Aorta (tissue), 5 donors: ENCODE measurements at regions not wholly inside any gene's neighbourhood (a gene's known extent, or its start where the extent isn't known, plus 50 kb on each side); places are given as distances from the start of the nearest gene placed in this dataset.
"Not testable (repeated sequence)": the region's sequence is repeated elsewhere in the genome, so short reads cannot be mapped to it uniquely, and the experiment has no call there.

Experiments used
- ATAC-seq: fragments of 200-7000 bp; cut with Tn5 transposase; one replicate; pipeline ENCODE4 v1.9.1; 2022; ENCODE audit warnings: moderate library complexity; ENCODE audit not compliant: low FRiP score
- DNase-seq, 2 donors: peaks; one replicate each; pipeline ENCODE4 v3.0.0-alpha.2; 2020
- H3K27ac ChIP-seq, 2 donors: one replicate each; pipeline ENCODE4 v1.5.1; 2013; ENCODE audit warnings: low read length in 2 of 2, mild to moderate bottlenecking in 2 of 2, moderate library complexity in 2 of 2, control low read depth in 1 of 2, inconsistent platforms in 1 of 2, low read depth in 1 of 2
- H3K27me3 ChIP-seq, 2 donors: one replicate each; pipeline ENCODE4 v1.6.1; 2013; ENCODE audit warnings: control low read depth in 1 of 2, low read length in 1 of 2, mild to moderate bottlenecking in 1 of 2, moderate library complexity in 1 of 2; ENCODE audit not compliant: insufficient read depth in 2 of 2, control insufficient read depth in 1 of 2
- H3K36me3 ChIP-seq, 2 donors: one replicate each; pipeline ENCODE4 v1.6.1; 2013; ENCODE audit warnings: control low read depth in 1 of 2, low read length in 1 of 2, mild to moderate bottlenecking in 1 of 2; ENCODE audit not compliant: insufficient read depth in 2 of 2, control insufficient read depth in 1 of 2
- H3K4me1 ChIP-seq, 2 donors: one replicate each; pipeline ENCODE4 v1.6.1; 2013; ENCODE audit warnings: low read length in 2 of 2, control low read depth in 1 of 2, mild to moderate bottlenecking in 1 of 2, moderate library complexity in 1 of 2; ENCODE audit not compliant: insufficient read depth in 2 of 2, control insufficient read depth in 1 of 2
- H3K4me3 ChIP-seq, 2 donors: one replicate each; pipeline ENCODE4 v1.5.1; 2013; ENCODE audit warnings: low read length in 2 of 2, control low read depth in 1 of 2, mild to moderate bottlenecking in 1 of 2
- H3K9me3 ChIP-seq: one replicate; pipeline ENCODE4 v1.6.1; 2013; ENCODE audit warnings: mild to moderate bottlenecking, low read length; ENCODE audit not compliant: control insufficient read depth
- WGBS, 2 donors: extraction: QIAGEN DNeasy Blood & Tissue Kit; methylation state at CpG; one replicate each; pipeline ENCODE4 v1.1.7; 2013; 5-methylcytosine and 5-hydroxymethylcytosine counted together
- intact Hi-C, 2 donors: fragments of 100-400 bp; cut with DNase I; formaldehyde crosslinking; loops; one replicate each; pipeline versions ENCODE4 v1.14.2 to v1.15.0; 2022
- donor health status: healthy with polysubstance abuse.
- donor health status: Bipolar disorder and iron deficiency.
- donor health status: DM: no; HTN: no; CAD: no.
- donor health status: DM: no; HTN: no; CAD: no.
- donor health status: DM: yes; HTN: yes; CAD: no.

DNA sequence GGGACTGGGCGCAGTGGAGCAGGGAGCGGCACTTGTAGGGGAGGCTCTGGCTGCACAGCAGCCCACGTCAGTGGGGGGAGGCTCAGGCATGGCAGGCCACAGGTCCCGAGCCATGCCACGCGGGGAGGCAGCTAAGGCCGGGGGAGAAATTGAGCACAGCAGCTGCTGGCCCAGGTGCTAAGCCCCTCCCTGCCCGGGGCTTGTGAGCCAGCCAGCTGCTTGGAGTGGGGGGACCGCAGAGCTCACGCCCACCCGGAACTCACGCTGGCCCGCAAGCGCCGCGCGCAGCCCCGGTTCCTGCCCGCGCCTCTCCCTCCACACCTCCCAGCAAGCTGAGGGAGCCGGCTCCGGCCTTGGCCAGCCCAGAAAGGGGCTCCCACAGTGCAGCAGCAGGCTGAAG, 193.5 kb upstream of the DNAJC19 start:
- H3K4me3 ChIP-seq, H3K27me3 ChIP-seq, ATAC-seq, DNase-seq, H3K36me3 ChIP-seq, intact Hi-C loops, H3K9me3 ChIP-seq, H3K27ac ChIP-seq, H3K4me1 ChIP-seq: not testable (repeated sequence)
- WGBS, 2 donors, result 94 to 97% methylated on average over 11 to 22 of the region's 22 CpGs

DNA sequence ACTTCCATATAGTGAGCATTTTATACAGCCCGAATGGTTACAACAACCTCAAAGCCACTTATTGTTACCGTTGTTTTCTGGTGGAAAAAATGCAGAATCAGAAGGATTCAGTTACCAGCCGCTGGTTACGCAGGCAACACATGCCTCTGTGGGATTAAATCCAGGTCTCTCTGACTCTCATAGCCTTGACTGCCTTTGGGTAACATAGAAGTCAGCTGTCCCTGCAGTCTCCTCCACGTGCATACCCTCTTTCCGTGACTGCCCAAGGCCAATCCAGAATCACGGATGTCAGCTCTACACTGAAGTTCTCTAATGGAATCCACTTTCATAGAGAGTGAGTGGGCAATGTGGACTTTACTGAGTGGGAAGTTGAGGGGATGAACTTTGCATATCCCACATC, 189.5 kb upstream of the DNAJC19 start:
- Histone ChIP-seq H3K9me3 (no peaks in the 10 kb centered on the region), H3K27me3 (no peaks in the 10 kb centered on the region), H3K27ac (no peak overlapping the region), H3K36me3 (no peaks in the 10 kb centered on the region), H3K4me1 (no peaks in the 10 kb centered on the region), H3K4me3 (no peak overlapping the region)
- 73% methylated on average over 7 of the region's 7 CpGs for WGBS, 2 donors
- ATAC-seq, result no peak
- no peak for DNase-seq
- intact Hi-C loops, result no loop called here

DNA sequence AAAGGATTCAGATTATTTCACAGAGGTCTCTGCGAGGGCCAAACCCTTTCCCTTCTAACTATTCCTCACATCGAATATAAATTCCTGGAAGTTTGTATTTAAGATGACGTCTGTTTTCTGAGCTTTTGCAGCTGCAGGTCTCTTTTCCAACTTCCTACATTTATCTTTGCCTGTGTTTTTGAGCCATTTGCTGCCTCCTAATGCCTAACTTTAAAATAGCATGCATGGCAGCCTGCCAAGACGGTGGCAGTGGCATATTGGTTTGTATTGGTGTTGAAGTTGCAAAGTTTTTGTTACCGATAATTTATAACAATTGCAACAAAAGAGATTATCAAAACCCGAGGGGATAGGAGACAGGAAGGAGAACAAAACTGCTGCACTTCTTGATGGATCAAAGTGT, 187.1 kb upstream of the DNAJC19 start:
- no peaks in the 10 kb centered on the region for H3K4me1 ChIP-seq
- no peaks in the 10 kb centered on the region for H3K9me3 ChIP-seq
- no peak overlapping the region for H3K4me3 ChIP-seq
- no peaks in the 10 kb centered on the region for H3K27me3 ChIP-seq
- no peaks in the 10 kb centered on the region for H3K36me3 ChIP-seq
- intact Hi-C loops, result no loop called here
- DNase-seq (peak in 1 of 2 donors; percentile 84), ATAC-seq (peak; percentile 60)
- H3K27ac ChIP-seq, result no peak overlapping the region
- WGBS, 2 donors, result 8 to 11% methylated on average over 6 of the region's 6 CpGs

DNA sequence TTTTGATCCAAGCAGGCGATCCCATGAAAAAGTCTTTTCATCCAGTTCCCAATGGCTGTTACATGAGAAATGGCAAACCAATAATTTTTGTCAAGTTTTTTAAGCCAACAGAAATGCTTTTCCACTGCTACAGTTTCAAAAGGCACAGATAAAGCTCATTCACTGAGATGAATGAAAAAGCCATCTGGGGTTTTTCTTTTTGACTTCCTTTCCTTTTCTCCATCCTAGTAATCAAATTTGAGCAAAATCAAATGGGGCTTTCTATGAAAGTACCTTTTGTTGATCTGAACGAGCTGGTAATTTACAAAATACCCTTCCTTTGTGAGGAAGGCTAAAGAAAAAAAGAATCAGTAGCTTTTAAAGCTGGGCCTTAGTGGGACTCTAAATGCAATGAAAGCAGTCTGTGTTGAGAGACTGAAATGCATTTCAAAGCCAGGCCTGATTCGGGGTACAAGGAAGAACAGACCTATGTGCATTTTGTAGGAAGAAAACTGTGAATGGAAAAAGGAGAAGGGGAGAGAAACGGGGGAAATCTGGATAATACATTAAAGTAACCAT, 185.2 kb upstream of the DNAJC19 start:
- Histone ChIP-seq H3K4me3 (no peak overlapping the region), H3K27me3 (no peaks in the 10 kb centered on the region), H3K4me1 (no peaks in the 10 kb centered on the region), H3K9me3 (no peaks in the 10 kb centered on the region), H3K27ac (no peak overlapping the region), H3K36me3 (no peaks in the 10 kb centered on the region)
- intact Hi-C loops, result loop anchor here in 1 of 2 donors (5.0 kb wide), 1 partner anchor 372 kb away; no protein-coding TSS in a partner anchor
- ATAC-seq (no peak), DNase-seq (no peak)
- 39 to 41% methylated on average over 4 of the region's 4 CpGs for WGBS, 2 donors

DNA sequence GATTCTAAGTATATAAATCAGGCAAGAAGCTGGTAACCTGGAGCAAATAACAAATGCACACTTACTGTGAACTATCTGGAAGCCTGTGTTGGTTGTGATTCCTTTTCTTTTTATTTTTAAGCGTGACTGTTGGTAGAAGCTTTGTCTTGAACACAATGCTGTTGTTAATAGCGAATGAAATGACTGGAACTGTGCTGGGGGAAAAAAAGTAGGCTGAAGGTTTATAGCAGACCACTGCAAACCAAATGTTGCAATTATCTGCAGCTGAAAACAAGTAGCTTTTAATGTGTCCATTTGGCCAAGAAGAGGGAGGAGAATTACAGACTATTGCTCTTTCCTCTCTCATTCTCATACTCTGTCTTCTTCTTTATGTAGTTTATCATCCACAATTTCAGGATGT, 184.5 kb upstream of the DNAJC19 start:
- Histone ChIP-seq H3K27me3 (no peaks in the 10 kb centered on the region), H3K4me1 (no peaks in the 10 kb centered on the region), H3K9me3 (no peaks in the 10 kb centered on the region), H3K4me3 (no peak overlapping the region), H3K27ac (no peak overlapping the region), H3K36me3 (no peaks in the 10 kb centered on the region)
- ATAC-seq (no peak), DNase-seq (no peak)
- intact Hi-C loops, result loop anchor here in 1 of 2 donors (5.0 kb wide), 1 partner anchor 372 kb away; no protein-coding TSS in a partner anchor
- 51 to 69% methylated on average over 2 of the region's 2 CpGs for WGBS, 2 donors

DNA sequence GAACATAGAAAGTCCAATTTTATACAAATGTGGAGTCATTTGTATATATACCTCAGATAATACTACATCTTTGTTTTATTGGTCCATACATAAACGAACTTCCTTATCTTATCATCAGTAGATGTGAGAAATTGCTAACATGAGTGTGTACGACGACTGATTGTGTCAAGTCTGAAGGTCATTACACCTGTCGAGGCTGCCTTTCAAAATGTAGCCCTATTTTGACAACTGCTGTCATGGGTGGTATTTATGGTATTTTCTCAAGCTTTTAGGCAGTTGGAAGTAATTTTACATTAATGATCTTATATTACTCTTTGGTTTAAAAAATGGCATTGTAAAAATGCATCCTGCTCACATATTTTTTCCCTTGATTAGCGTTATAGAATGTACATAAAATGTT, 183.7 kb upstream of the DNAJC19 start:
- no peak overlapping the region for H3K27ac ChIP-seq
- ATAC-seq (no peak), DNase-seq (no peak)
- no peaks in the 10 kb centered on the region for H3K27me3 ChIP-seq
- no peaks in the 10 kb centered on the region for H3K4me1 ChIP-seq
- no peak overlapping the region for H3K4me3 ChIP-seq
- no peaks in the 10 kb centered on the region for H3K9me3 ChIP-seq
- intact Hi-C loops, result loop anchor here in 1 of 2 donors (5.0 kb wide), 1 partner anchor 371 kb away; no protein-coding TSS in a partner anchor
- no peaks in the 10 kb centered on the region for H3K36me3 ChIP-seq
- WGBS, 2 donors, result 49 to 56% methylated on average over 5 of the region's 5 CpGs

DNA sequence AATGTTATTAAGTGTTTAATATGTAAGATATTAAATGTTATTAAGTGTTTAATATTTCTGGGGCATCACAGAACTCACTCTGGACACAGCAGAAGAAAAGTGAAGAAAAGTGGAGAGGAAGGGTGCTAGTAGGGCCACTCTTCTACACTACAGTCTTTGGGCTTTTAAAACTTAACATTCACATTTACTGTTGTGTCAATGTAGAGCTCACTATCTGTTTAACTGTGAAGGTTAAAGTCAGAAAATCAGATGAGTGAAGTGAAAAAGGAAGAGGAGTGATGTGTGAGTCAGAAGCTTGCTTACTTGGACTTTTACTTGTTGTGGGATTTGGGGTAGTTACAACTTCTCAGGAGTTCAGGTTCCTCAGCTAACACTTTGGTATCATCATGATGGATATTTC, 145.3 kb upstream of the DNAJC19 start:
- no peaks in the 10 kb centered on the region for H3K4me1 ChIP-seq
- H3K9me3 ChIP-seq, result no peaks in the 10 kb centered on the region
- ATAC-seq (no peak), DNase-seq (no peak)
- no peaks in the 10 kb centered on the region for H3K27me3 ChIP-seq
- no peak overlapping the region for H3K27ac ChIP-seq
- intact Hi-C loops, result no loop called here
- no peaks in the 10 kb centered on the region for H3K36me3 ChIP-seq
- H3K4me3 ChIP-seq, result no peak overlapping the region

DNA sequence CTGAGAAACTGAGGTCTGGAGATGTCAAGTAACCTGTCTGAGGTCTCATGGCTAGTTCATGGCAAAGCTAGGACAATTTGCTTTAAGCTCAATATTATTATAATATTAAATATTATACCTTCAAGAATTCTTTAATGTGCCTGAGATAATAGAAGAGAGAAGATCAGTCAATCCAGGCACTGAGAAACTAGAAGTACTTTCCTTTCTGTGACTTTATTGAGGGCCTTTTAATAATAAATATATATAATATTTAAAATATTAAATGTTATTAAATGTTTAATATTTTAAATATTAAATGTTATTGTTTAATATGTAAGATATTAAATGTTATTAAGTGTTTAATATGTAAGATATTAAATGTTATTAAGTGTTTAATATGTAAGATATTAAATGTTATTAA, 144.3 kb upstream of the DNAJC19 start:
- no peaks in the 10 kb centered on the region for H3K27me3 ChIP-seq
- H3K36me3 ChIP-seq, result no peaks in the 10 kb centered on the region
- ATAC-seq (no peak), DNase-seq (no peak)
- no peaks in the 10 kb centered on the region for H3K4me1 ChIP-seq
- no peak overlapping the region for H3K4me3 ChIP-seq
- H3K9me3 ChIP-seq, result peaks cover 2% of the 10 kb centered on the region
- intact Hi-C loops, result no loop called here
- H3K27ac ChIP-seq, result no peak overlapping the region

DNA sequence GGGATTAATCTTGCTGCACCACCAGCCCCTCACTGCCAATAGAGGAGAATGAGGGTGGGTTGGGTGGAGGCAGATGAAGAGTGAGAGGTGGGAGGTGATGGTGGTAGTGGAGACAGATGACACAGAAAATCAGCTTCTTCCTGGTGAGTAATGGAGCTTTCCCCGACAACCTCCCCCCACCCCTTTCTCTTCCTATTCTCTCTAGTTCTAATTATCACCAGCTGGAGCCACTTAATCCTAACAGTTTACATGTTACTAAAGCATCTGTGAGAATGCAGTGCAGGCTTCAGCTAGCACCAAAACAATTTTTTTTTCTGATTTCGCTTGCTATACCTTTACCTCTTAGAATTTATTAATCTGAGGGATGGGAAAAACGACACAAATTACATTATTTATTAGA, 116.1 kb upstream of the DNAJC19 start:
- intact Hi-C loops, result no loop called here
- Histone ChIP-seq H3K9me3 (peaks cover 2% of the 10 kb centered on the region), H3K36me3 (no peaks in the 10 kb centered on the region), H3K4me3 (no peak overlapping the region), H3K27me3 (no peaks in the 10 kb centered on the region), H3K27ac (no peak overlapping the region), H3K4me1 (no peaks in the 10 kb centered on the region)
- 34 to 41% methylated on average over 3 of the region's 3 CpGs for WGBS, 2 donors
- no peak for DNase-seq
- no peak for ATAC-seq
